ENCODE measurements at regions not wholly inside any gene's neighbourhood (a gene's known extent, or its start where the extent isn't known, plus 50 kb on each side); places are given as distances from the start of the nearest gene placed in this dataset.

GRCh38 chr6:105835373-105835772 is 250.8 kb upstream of the PRDM1 start:
- TF ChIP-seq CTCF (IDR thresholded peaks at IDR 0.05; ENCODE audit: extremely low read depth in 1 of 2, insufficient read depth in 1 of 2, low read depth in 1 of 2, low read length in 2 of 2) (no peak), FOS (IDR thresholded peaks at IDR 0.05; ENCODE audit: borderline replicate concordance, insufficient read depth, low read length) (no peak), POLR2A (IDR thresholded peaks at IDR 0.05; ENCODE audit: low read depth, low read length) (no peak)
